Astrocyte of the cerebellum (primary cell): ENCODE measurements at regions not wholly inside any gene's neighbourhood (a gene's known extent, or its start where the extent isn't known, plus 50 kb on each side); places are given as distances from the start of the nearest gene placed in this dataset.

Experiments
- DNase-seq: peaks from one replicate; pipeline ENCODE4 v3.0.0-alpha.2; 2011; ENCODE audit warnings: low read depth
- H3K4me3 ChIP-seq: 2 replicates; pipeline ENCODE4 v1.5.1; 2011; ENCODE audit warnings: mild to moderate bottlenecking, low read depth, low read length, moderate library complexity
- in situ Hi-C: cut with HindIII; loops from 2 replicates; pipeline ENCODE4 v1.10.0; 2017; ENCODE audit warnings: low sequenced_read_pairs
- TF ChIP-seq, protein P1 (sequence below): IDR thresholded peaks from 2 replicates; pipeline ENCODE4 v1.5.1; 2012; ENCODE audit warnings: low read length, low read depth, moderate library complexity, mild to moderate bottlenecking; ENCODE audit errors: missing control alignments

DNA sequence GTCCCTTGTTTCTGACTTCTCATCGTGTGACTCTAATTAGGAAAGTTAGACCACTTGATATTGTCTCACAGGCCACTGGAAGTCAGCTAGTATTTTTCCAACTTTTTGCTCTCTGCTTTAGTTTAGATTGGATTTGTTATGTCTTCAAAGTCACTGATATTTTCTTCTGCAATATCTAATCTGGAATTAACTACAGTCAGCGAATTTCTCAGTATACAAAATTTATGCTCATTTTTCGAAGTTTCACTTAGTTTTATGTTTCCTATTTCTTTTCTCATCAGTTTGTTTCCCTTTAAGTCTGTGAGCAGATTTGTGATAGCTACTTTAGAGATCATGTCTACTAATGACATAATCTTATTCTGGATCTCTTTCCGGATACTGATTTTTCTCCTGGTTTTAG is 1027.2 kb upstream of the CNTN5 start:
- in situ Hi-C loops = no loop called here
- H3K4me3 ChIP-seq = no peak overlapping the region
- TF ChIP-seq, protein P1, sequence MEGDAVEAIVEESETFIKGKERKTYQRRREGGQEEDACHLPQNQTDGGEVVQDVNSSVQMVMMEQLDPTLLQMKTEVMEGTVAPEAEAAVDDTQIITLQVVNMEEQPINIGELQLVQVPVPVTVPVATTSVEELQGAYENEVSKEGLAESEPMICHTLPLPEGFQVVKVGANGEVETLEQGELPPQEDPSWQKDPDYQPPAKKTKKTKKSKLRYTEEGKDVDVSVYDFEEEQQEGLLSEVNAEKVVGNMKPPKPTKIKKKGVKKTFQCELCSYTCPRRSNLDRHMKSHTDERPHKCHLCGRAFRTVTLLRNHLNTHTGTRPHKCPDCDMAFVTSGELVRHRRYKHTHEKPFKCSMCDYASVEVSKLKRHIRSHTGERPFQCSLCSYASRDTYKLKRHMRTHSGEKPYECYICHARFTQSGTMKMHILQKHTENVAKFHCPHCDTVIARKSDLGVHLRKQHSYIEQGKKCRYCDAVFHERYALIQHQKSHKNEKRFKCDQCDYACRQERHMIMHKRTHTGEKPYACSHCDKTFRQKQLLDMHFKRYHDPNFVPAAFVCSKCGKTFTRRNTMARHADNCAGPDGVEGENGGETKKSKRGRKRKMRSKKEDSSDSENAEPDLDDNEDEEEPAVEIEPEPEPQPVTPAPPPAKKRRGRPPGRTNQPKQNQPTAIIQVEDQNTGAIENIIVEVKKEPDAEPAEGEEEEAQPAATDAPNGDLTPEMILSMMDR = no peak
- no peak for DNase-seq

GRCh38 chr11:97995874-97996273 is 1024.9 kb upstream of the CNTN5 start:
- TF ChIP-seq, protein P1 = no peak
- no peak for DNase-seq
- no peak overlapping the region for H3K4me3 ChIP-seq
- in situ Hi-C loops = no loop called here

GRCh38 chr11:97996762-97997161 is 1024.0 kb upstream of the CNTN5 start:
- no peak overlapping the region for H3K4me3 ChIP-seq
- DNase-seq = no peak
- TF ChIP-seq, protein P1 = no peak
- in situ Hi-C loops = no loop called here

DNA sequence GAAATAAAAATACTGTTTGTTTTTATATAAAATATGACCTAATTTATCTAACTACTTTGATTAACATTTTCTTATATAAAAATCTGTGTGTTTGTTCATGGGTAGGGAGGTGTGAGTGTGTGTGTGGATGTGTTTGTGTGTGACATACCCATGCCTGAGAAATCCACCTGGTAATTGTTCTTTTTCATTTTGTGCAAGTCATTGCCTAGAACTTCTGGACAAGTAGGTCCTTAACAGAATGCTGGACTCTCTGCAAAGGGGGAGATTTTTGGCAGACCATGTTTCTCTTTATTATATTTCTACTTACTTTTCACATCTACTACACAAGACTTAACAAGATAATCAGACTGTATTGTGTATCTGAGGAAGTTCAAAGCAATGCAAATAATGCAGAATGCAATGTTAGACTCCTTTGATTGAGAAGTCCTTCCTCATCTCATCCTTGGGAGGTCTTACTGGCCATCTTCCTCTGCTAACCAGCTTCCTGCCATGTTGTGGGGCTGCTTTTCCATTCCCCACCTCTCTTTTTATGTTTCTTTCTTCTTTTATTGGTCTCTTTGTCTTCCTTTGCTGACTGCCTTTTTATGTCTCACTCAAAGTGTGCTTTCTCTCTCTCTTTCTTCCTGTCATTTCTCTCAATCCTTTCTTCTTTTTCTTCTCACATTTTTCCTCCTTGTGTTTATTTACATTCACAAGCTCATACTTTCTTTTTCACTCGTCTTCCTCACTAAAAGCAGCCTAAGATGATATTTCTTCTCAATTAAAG is 1017.0 kb upstream of the CNTN5 start:
- no peak for DNase-seq
- in situ Hi-C loops = no loop called here
- H3K4me3 ChIP-seq = no peak overlapping the region
- TF ChIP-seq, protein P1 = no peak

DNA sequence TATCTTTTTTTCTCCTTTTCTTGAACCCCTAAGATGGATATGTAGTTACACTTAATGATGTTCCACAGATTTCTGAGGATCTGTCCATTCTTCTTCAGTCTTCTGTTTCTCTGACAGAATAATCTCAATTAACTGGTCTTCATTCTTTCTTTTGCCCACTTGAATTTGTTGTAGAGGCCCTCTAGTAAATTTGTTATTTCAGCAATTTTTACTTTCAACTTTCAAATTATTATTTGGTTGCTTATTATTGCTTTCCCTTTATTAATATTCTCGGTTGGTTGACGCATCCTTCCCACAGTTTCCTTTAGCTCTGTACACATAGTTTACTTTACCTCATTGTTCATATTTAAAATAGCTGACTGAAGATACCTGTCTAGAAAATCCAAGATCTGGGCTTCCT is 1013.7 kb upstream of the CNTN5 start:
- TF ChIP-seq, protein P1 = no peak
- no peak overlapping the region for H3K4me3 ChIP-seq
- in situ Hi-C loops = no loop called here
- no peak for DNase-seq

DNA sequence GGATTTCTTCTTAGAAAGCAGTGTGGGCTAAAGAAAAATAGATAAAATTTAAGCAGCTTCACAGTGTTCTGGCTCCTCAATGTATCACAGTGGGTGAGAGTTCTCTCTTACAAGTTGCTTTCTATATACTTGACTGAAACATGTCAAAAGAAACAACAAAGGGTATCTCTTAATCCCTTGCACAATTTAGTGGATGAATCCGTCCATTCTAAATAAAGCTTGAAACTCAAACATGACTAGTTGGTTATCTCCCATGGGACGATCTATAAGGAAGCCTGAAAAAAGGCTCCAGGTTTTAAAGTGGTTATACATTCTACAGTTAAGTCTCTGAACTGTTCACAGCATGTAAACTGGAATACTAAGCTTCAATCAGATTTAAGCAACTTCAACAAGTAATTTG is 993.1 kb upstream of the CNTN5 start:
- DNase-seq = no peak
- no peak overlapping the region for H3K4me3 ChIP-seq
- TF ChIP-seq, protein P1 = no peak
- in situ Hi-C loops = no loop called here
